NCI-H2227 treated with DMSO at 0.1 percent for 48 hours (cell line): ENCODE measurements at regions not wholly inside any gene's neighbourhood (a gene's known extent, or its start where the extent isn't known, plus 50 kb on each side); places are given as distances from the start of the nearest gene placed in this dataset.
"Not testable (repeated sequence)": the region's sequence is repeated elsewhere in the genome, so short reads cannot be mapped to it uniquely, and the experiment has no call there.

Experiments used
- DNase-seq: peaks from one replicate; lab custom pipeline; 2025; lab: John Stamatoyannopoulos, UW

DNA sequence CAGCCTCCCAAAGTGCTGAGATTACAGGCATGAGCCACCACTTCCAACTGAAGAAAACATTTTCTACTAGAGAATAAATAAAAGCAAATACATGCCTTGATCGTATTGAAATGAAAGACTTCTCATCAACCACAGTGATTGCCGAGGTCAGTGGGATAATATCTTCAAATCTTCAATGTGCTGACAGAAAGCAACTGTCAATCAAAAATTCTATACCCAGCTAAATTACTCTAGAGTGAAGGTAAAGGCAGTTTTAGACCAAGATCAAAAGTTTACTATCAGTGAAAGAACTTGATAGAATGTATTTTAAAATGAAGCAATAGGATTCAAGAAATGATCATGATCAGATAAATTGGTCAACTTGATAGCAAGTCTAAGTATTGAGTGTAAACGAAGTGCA, 130.6 kb downstream of the BRD1 start:
- DNase-seq = no peak

DNA sequence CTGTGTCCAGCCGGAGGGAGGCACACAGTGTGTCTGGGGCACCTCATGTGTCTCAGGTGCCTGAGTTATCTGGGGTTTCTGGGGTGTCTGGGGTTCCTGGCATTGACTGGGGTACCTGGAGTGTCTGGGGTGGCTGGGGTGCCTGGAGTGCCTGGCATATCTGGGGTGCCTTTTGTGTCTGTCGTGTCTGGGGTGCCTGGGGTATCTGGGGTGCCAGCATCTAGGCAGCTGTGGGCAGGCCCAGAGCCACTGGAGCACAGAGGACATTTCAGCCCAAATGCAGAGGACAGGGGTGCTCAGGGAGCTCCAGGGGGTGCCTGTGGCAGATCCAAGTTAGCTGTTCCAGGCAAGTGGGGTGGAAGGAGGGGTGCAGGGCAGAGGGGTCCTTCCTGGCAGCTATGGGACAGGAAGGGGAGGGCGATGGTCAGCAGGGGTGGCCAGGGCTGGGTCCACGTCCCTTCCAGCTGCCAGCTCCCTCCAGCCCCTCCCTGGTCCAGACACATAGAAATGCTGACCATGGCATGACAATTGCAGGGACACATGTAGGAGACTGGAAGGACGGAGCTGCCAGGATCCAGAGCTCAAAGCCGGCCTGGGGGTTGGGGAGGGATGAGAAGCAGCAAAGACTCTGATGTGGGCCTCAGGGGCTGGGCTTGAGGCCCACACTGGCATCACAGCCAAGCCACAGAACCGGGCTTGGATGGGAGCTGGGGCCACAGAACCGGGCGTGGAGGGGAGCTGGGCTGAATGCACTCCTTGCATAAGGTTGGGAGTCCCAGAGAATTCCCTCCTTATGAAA, 133.0 kb downstream of the BRD1 start:
- DNase-seq = no peak

DNA sequence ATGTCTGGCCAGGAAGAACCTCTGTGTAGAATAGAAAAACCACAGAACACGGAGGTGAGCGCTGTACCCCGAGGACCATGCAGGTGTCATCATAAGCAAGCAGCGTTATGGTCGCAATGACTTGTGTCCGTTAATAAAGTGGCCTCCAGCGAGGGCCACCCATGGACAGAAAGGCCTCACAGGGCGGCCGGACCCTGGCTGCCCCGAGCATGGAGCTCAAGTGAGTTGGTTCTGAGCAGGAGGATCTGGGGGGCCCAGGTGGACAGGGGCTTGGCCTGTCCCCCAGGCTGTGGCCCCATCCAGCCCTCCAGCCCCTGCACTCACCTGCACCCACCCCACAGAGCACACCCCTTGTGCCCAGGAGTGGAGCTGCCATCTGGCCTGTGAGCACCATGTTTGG, 133.8 kb downstream of the BRD1 start:
- DNase-seq = no peak

DNA sequence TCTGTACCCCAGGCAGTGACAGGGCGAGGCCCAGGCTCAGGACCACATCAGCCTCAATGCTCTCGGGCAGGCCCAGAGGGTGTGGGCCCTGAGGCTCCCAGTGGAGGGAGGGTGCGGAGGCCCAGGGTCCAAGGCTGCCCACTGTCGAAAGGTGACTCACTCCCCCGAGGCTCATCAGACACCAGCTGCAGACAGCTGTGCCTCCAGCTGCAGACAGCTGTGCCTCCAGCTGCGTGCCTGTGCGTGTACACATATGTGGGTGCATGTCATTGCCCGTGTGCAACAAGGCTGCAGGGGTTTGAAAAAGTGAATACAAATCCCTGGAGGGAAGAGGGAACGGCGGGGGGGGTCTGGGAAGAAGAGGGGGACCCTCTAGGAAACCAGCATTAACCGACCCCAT, 134.3 kb downstream of the BRD1 start:
- DNase-seq = no peak

DNA sequence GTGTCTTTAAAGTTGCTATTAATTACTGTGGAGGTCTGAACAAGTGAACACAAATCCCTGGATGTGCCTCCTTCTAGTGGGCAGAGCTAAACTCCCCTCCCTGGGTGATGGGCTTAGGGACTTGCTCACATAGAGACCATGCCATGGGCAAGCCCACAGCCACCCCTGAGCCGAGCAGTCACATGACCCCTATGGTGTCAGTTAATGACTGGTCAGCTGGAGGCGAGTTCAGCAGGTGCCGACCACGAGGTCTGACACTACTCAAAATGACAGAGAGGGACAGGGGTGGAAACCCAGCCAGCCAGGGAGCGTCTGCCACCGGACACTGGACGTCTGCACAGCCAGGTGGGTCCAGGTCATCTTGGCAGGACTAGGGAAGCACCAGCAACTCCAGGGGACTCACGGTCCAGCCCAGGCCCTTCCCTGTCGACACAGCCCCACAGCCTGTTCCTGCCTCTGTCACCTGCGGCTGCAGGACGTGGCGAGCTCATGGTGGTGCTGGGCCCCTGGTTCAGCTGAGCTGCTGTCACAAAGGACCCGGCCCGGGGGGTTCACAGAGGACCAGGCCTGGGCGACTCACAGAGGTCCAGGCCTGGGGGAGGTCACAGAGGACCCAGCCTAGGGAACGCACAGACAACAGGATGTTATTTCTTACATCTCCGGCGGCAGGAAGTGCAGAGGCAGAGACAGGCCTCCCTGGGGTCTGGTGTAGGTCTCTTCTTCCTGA, 135.0 kb downstream of the BRD1 start:
- DNase-seq = no peak

DNA sequence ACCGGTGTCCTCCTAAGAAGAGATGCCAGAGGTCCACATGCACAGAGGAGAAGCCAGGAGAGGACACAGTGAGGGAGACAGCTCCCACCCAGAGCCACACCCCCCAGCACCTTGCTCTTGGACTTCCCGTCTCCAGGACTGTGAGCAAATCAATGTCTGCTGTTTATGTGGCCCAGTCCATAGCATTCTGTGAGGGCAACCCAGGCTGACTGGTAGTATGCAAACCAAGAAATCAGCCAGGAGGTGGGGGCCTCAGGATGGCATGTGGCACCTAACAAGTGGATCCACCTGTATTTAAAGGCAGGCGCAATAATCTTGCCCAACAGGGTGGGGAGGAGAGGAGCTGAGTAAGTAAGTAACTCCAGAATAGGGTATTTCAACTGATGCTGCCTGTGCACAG, 136.4 kb downstream of the BRD1 start:
- no peak for DNase-seq

DNA sequence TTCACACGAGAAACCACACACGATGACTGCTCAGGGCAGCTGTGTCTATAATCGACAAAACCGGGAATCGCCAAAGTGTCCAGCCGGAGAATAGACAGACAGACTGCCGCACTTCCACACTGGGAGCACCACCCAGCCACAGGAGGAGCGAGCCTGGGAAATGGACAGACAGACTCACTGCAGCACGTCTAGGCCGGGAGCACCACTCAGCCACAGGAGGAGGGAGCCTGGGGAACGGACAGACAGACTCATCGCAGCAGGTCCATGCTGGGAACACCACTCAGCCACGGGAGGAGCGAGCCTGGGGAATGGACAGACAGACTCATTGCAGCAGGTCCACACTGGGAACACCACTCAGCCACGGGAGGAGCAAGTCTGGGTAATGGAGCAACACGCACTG, 137.2 kb downstream of the BRD1 start:
- DNase-seq = no peak

DNA sequence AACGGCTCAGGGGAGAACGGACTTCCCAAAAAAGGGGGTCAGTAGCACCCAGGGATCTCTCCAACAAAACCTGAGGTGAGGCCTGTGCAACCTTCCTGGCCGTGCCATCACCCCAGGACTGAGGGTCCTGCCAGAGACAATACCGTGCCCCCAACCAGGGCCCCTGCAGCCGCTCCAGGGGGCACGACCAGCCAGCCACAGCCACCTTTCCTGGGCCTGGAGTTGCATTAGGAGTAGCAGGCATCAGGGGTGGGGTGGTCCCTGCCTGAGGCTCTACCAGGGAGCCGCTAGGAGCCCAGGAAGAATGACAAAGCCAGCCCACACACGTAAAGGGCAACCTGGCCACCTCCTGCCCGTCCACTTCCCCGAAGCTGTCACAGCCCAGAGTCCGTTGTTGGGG, 137.8 kb downstream of the BRD1 start:
- no peak for DNase-seq

DNA sequence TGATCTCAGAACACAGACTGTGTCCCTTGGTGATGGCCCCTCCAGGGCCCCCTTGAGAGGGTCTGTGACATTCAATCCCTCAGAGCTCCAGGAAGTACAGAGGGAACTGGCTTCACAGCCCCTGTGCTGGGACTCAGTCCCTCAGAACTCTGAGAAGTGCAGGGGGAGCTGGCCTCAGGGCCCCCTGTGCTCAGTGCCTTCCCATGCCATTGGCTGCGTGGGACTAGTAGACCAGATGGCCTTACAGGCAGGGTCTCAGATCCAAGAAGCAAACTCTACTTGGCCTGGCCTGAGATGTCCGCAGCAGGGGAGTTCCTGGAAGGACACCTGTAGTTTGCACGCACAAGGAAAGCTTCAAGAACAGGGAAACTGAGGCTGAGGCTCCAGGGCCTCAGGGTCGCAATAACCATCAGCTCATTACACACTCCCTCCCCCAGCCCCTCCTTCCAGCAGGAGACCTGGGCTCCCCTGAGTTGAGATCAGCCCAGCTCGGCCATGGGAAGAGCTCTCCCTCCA, 138.4 kb downstream of the BRD1 start:
- no peak for DNase-seq

DNA sequence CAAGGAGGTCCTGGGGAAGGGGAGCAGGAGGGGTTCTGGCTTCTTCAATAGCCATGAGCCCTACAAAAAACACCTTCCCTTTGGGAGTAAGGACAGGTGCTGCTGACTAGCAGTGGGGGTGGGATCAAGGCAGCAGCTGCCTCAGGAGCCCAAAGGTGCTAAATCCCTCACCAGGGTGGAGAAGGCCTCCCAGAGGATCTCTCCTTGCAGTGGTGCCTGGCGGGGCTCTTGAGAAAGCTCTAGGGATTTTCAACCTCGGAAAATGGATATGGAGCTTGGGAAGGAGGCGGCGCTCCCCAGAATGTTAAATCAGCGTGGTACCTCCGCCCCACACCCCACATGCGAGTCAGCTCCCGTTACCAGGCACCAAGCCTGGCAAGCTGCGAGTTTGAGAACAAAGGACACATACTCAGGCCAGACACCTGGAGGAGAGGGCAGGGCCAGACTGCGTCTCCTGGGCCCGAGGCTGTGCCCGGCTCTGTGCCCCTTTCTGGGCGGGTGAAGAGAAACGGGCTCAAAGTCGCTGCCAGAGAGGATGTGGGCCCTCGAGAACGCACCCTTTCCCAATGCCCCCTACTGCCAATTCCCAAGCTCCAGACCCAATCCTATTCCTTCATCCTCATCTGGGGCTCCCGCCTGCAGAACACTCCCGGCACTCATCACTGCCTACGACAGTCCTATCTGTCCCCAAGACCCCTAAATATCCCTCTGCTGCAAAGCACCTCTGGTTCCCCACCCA, 139.0 kb downstream of the BRD1 start:
- DNase-seq = no peak

DNA sequence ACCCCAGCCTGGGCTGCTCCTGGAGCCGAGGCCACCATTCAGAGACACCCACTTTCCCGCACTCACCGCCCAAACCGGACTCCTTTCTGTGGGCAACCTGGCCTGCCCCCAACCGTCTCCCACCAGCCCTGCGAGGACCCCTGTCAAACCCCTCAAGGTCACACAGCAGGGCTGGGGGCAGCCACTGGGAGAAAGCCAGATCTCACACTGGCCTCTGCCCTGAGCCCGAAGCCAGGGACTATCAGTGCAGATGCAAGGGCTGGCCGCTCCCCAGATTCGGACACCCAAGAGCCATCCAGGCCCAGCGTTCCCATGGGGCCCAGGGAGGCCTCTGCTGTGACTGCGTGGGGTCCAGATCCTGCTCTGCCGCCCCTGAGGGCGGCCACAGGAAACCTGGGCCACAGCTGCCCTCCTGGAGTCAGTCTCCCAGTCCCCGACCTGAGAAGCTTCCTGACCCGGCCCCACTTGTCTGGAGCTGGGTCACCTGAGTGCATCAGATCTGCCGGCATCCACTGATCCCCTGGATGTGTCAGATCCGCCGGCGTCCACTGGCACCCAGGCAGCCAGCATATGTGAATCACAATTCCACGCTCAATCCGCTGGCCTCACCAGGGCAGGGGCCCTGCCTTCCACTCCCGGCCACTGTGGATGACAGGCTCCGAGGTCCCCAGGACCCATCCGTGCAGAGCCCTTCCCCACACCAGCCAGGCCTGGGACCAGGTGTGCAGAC, 139.7 kb downstream of the BRD1 start:
- DNase-seq = no peak

DNA sequence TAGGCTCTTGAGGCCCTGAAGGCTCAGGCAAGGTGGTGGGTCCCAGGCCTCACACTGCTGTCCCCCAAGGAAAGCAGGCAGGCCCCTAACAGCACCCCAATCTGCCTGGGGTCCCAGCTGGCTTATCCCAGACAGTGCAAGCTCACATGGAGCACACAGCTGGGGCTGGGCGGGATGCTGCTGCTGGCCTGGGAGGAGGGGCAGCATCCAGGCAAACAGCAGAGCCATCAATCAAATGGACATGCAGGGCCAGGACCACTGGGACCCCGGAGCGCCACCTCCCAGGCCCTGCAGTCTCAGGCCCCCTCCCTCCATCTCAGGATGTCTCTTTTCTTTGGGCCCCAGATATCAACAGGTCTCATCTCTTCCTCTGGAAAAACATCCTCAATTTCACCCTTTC, 140.3 kb downstream of the BRD1 start:
- DNase-seq = no peak

DNA sequence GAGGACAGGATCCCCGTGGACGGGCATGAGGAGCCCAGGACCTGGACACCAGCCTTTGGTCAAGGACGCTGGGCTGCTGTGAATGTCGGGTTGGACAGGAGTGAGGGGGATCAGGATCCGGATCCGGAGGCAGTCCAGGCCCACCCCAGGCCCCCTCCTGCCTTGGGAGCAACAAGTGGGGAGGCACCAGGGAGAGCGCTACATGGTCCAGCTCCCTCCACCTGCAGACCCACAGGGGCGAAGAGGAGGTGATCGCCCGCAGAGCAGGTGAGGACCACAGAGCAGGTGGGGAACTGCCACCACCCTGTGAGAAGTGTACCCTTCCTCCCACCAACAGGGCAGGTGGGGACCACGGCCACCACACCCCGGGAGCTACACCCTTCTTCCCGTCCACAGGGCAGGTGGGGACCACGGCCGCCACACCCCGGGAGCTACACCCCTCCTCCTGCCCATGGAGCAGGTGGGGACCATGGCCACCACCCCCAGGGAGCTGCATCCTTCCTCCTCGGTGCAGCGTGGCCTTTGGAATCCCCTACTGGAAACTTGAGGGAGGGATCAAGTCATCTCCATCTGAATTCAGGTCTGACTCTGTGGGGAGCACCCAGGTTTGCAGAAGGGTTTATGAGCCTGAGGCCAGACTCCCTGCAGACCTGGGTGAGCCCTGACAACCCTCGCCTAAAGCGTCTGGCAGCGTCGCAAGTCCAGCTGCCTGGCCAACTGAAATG, 141.0 kb downstream of the BRD1 start:
- DNase-seq = no peak

DNA sequence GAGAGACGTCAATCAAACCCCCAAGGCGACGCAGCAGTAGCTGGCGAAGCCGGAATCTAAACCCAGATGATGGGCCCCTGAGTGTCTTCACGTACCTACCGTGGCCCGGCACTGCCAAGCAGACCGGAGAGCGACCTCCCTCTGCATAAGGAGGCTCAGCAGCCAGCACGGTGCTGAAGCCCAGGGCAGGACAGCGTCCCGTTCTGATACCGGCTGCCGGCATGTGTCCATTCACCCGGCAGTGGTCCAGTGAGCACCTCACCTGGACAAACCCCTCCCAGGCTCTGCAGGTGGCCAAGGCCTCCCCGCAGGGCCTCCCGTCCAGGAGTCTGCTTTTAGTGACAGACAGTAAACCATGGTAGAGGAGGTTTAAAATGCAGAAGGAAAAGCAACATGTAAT, 142.0 kb downstream of the BRD1 start:
- DNase-seq = no peak

DNA sequence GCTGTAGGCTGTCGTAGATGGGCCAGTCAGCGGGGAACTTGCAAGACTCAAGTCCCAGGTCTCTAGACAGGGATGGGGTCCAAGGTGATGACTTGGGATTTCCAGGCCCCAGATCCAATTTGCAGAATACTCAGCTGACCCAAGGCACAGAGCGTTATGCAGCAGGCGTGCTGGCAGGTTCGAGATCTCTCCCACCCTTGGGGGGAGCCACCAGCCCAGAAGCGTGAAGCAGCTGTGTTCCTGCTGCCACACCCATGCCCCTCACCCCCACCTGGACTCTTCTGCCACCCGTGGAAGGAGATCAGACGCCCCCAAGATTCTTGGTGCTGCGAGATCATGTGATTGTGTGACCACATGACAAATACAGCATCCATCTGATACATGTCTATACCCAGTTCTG, 142.6 kb downstream of the BRD1 start:
- no peak for DNase-seq

DNA sequence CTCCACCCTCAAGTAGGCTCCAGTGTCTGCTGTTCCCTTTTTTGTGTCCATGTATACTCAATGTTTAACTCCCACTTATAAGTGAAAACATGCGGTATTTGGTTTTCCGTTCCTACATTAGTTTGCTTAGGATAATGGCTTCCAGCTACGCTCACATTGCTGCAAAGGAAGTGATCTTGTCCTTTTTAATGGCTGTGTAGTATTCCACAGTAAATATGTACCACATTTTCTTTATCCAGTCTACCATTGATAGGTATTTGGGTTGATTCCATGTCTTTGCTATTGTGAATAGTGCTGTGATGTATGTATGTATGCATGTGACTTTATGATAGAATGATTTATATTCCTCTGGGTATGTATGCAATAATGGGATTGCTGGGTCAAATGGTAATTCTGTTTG, 144.6 kb downstream of the BRD1 start:
- no peak for DNase-seq

DNA sequence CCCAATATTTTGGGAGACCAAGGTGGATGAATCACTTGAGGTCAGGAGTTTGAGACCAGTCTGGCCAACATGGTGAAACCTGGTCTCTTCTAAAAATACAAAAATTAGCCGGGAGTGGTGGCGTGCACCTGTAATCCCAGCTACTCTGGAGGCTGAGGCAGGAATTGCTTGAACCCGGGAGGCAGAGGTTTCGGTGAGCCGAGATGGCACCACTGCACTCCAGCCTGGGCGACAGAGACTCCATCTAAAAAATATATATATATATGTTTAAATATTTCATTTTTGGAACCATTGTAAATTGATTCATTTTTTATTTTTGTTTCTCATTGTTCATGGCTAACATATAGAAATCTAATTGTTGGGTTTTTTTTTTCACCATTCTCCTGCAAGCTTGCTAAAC, 146.9 kb downstream of the BRD1 start:
- DNase-seq = not testable (repeated sequence)

DNA sequence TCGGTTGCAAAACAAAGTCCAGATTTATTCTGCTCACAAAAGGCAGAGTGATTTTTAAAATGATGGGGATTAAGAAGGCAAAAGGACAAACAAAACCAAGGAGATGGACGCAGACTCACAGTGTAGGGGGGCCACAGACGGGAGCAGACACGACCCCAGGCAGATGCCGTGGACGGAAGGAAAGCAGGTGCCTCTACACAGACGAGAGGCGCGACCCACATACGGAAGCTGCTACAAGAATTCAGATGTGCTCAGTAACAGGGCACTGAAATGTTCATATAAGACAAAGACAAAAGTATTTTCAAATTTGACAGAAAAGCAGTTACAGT, 148.9 kb downstream of the BRD1 start:
- DNase-seq = no peak

DNA sequence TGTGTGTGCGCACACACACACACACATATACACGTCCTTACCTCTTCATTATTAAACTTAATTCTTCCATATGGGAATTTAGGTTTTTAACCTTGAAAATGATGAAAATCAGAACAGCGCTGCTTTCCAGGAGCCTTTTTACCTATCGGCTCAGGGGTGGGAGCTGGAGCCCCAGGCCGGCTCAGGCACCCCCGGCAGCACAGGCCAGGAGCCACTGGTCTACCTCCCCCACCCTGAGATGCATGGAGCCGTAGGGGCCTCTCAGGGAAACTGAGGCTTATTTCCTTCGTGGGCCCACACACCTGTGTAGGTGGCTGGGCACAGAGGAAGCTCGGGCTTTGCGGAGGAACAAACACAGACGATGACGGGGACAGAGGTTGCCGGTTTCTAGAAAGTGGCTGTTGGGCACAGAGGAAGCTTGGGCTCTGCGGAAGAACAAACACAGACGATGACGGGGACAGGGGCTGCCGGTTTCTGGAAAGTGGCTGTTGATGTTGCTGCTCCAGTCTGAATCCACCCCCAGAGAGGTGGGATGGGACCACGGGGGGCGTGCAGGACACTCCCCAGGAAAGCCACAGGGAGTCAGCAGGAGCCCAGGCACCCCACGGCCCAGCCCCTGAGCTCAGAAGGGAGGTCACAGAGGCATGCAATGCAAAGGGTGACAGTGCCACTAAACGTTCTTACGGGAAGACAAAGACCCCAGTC, 149.4 kb downstream of the BRD1 start:
- DNase-seq = no peak

DNA sequence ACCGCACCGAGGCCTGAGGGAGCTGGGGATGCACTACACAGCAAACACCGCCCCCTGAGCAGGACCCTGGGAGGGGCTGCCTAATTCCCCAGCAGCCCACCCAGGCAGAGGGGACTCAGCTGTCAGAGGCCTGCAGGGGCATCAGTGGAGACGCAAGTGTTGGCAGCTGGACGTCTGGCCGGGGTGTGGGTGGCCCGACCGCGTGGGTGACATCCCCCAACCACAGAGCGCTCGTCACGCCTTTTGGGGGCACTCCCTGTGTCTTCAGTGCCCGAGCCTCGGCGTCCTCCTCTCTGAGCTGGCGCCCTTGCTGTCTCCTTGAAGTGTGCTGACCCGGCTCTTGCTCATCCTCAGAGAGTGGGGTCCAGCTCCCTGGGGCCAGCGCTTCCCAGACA, 150.2 kb downstream of the BRD1 start:
- DNase-seq = no peak
